ENCODE measurements at regions not wholly inside any gene's neighbourhood (a gene's known extent, or its start where the extent isn't known, plus 50 kb on each side); places are given as distances from the start of the nearest gene placed in this dataset.
"Not testable (repeated sequence)": the region's sequence is repeated elsewhere in the genome, so short reads cannot be mapped to it uniquely, and the experiment has no call there.

GRCh38 chr3:195634426-195635261, 50.9 kb upstream of the APOD start:
- DNase-seq: not testable (repeated sequence)
